GM10248 (cell line): ENCODE measurements at regions not wholly inside any gene's neighbourhood (a gene's known extent, or its start where the extent isn't known, plus 50 kb on each side); places are given as distances from the start of the nearest gene placed in this dataset.

Source experiments
- CTCF ChIA-PET: fragments of 300-600 bp; sonication (Branson Sonifier 250); formaldehyde crosslinking; extraction: SDS; loops from one replicate; lab custom pipeline; 2021; ENCODE audit warnings: antibody characterized with exemption; lab: Yijun Ruan, JAX
- POLR2A ChIA-PET: fragments of 350-650 bp; sonication (Branson Sonifier 250); formaldehyde crosslinking; extraction: SDS; loops from one replicate; lab custom pipeline; 2020; ENCODE audit warnings: antibody characterized with exemption; lab: Yijun Ruan, JAX
- DNase-seq: peaks from one replicate; pipeline ENCODE4 v3.0.0; 2012; ENCODE audit errors: extremely low spot score
- TF ChIP-seq, protein P1 (sequence below): IDR thresholded peaks from 2 replicates; pipeline ENCODE4 v1.5.1; 2012; ENCODE audit warnings: mild to moderate bottlenecking, low read depth; ENCODE audit errors: extremely low read depth, missing control alignments, control extremely low read depth

DNA sequence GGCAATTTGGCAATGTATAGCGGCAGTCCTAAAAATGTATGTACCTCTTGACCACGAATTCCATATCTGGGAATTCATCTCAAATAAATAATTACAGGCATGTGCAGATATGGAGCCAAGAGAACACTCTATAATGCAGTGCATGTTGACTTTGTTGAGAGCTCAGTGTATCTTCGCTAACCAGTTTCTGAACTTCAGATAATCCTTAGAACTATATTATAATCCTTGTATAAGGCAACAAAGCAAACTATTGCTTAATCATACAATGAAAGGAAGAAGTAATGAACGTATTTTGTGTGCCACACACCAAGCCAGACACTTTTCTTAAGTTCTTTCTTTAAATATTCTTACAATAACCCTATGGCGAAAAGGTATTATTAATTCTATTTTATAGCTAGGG lies 168.5 kb downstream of the SMIM20 start:
- DNase-seq: no peak
- ChIA-PET POLR2A (interaction anchor here (0.8 kb wide), 1 partner anchor 238 kb away, joined by 3 read pairs; no protein-coding TSS in a partner anchor), CTCF (interaction anchor here (0.7 to 3.9 kb wide), 36 partner anchors 8 to 337 kb away, joined by 3 to 26 read pairs (median 4); no protein-coding TSS in a partner anchor)
- TF ChIP-seq, protein P1, sequence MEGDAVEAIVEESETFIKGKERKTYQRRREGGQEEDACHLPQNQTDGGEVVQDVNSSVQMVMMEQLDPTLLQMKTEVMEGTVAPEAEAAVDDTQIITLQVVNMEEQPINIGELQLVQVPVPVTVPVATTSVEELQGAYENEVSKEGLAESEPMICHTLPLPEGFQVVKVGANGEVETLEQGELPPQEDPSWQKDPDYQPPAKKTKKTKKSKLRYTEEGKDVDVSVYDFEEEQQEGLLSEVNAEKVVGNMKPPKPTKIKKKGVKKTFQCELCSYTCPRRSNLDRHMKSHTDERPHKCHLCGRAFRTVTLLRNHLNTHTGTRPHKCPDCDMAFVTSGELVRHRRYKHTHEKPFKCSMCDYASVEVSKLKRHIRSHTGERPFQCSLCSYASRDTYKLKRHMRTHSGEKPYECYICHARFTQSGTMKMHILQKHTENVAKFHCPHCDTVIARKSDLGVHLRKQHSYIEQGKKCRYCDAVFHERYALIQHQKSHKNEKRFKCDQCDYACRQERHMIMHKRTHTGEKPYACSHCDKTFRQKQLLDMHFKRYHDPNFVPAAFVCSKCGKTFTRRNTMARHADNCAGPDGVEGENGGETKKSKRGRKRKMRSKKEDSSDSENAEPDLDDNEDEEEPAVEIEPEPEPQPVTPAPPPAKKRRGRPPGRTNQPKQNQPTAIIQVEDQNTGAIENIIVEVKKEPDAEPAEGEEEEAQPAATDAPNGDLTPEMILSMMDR: no peak

DNA sequence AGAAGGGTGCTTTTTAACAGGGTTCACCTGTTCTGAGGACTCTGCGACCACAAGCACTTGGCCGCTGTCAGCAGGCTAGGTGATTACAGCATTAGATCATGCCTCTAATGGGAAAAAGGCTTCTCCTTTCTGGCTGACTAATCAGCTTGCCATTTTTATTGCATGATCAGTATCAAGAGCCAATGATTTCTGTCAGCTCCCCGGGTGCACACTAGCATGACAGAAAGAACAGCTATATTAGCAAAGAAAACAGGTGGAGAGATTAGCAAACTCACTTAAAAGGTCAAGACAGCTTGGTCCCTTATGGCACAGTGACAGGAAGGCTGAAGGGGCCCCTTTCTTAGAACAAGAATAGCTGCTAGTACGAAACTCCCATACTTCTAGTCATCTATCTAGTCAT lies 170.0 kb downstream of the SMIM20 start:
- ChIA-PET POLR2A (interaction anchor here (0.6 kb wide), 1 partner anchor 244 kb away, joined by 7 read pairs; no protein-coding TSS in a partner anchor), CTCF (interaction anchor here (1.1 to 7.2 kb wide), 18 partner anchors 8 to 242 kb away, joined by 3 to 27 read pairs (median 8); no protein-coding TSS in a partner anchor)
- TF ChIP-seq, protein P1: no peak
- peak; percentile 33 for DNase-seq

DNA sequence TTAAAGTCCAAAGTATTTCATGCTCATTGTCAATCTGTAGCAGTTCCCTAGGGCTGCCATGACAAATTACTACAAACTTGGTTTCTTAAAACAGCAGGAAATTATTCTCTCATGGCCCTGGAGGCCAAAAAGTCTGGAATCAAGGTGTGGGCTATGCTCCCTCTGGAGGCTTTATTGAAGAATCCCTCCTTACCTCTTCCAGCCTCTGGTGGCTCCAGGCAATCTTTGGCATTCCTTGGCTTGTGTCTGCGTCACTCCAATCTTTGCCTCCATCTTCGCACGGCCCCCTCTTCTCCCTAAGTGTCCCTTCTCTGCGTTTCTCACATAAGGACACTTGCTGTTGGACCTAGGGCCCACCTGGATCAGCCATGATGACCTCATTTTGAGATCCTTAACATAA lies 170.4 kb downstream of the SMIM20 start:
- ChIA-PET POLR2A (no interaction called here), CTCF (interaction anchor here (0.9 to 7.2 kb wide), 18 partner anchors 8 to 242 kb away, joined by 3 to 27 read pairs (median 8); no protein-coding TSS in a partner anchor)
- TF ChIP-seq, protein P1: no peak
- DNase-seq: no peak

DNA sequence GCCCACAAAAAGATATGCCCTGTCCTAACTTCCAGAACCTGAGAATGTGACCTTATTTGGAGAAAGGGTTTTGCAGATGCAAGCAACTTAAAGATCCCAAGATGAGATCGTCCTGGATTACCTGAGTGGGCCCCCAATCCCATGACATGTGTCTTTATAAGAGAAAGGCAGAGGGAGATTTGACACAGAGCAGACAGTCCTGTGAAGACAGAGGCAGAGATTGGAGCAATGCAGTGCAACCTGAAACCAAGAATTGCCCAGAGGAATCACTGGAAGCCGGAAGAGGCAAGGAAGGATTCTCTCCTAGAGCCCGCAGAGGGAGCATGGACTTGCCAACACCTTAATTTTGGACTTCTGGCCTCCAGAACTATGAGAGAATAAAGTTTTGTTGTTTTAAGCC lies 171.5 kb downstream of the SMIM20 start:
- POLR2A ChIA-PET: interaction anchor here (0.7 kb wide), 1 partner anchor 10 kb away, joined by 5 read pairs; no protein-coding TSS in a partner anchor
- TF ChIP-seq, protein P1: no peak
- no peak for DNase-seq
- CTCF ChIA-PET: interaction anchor here (0.9 to 7.2 kb wide), 6 partner anchors 9 to 76 kb away, joined by 3 to 27 read pairs (median 6); no protein-coding TSS in a partner anchor

DNA sequence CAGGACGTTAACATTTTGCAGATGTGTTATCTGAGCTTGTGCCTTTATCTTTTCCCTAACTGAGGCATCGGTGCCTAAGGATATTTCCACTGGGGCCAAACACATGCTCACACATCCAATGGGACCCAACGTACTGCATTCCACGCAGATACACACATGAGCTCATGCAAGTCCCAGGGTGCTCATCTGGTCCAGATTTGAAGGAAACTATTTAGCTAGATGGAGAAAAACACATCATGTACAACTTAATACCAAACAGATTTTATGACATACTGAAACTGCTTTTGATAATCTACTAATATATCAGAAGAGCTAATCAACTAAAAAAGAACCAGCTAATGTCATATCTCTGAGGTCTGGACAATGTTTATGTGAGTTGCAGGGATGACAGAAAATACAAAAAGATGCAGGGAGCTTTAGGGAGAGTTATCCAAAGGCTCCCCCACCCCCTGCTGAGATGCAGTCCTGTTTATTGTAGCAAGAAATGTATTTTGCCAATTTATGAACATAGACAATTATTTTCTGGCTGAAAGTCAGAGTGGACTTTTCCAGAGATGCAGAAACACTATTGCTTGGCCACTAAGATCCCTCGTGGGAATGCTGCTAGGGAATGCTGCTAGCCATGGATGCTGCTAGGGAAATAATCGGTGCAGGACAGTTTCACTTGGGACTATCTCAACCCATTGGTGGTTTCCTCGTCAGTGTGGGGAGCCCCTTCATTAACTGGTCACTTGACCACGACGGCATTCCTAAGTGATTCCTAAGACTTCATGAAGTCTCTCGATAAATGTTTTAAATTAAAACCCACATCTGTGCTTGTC lies 172.8 kb downstream of the SMIM20 start:
- ChIA-PET CTCF (interaction anchor here (1.0 to 7.2 kb wide), 6 partner anchors 11 to 49 kb away, joined by 3 to 27 read pairs (median 5); no protein-coding TSS in a partner anchor), POLR2A (interaction anchor here (0.6 kb wide), 1 partner anchor 233 kb away, joined by 6 read pairs; no protein-coding TSS in a partner anchor)
- TF ChIP-seq, protein P1: no peak
- DNase-seq: no peak

DNA sequence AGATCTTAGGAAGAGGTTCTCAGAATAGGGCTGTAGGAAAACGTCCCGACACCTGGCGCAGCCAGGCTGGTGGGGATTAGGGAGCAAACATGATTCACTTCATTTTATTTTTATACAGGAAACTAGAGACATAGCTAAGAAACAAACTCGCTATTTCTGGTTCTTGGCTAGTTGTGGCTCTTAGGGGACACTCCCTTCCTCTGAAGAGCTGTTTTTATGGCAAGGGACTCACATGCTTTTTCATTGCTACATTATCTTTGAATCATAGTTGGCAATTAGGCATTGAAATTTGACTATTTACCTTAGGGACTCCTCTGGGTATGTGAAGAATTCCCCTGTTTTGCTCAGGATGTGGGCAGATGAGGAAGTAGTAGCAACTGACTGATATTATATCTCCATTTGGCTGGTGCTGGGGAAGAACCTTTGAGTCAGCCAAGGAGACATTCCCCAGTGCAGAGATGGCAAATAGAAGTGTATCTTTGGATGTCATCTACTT lies 174.5 kb downstream of the SMIM20 start:
- CTCF ChIA-PET: interaction anchor here (0.9 to 7.2 kb wide), 9 partner anchors 9 to 86 kb away, joined by 3 to 27 read pairs (median 4); no protein-coding TSS in a partner anchor
- DNase-seq: peak; percentile 23
- TF ChIP-seq, protein P1: no peak
- POLR2A ChIA-PET: no interaction called here
